ENCODE measurements at regions not wholly inside any gene's neighbourhood (a gene's known extent, or its start where the extent isn't known, plus 50 kb on each side); places are given as distances from the start of the nearest gene placed in this dataset.

DNA sequence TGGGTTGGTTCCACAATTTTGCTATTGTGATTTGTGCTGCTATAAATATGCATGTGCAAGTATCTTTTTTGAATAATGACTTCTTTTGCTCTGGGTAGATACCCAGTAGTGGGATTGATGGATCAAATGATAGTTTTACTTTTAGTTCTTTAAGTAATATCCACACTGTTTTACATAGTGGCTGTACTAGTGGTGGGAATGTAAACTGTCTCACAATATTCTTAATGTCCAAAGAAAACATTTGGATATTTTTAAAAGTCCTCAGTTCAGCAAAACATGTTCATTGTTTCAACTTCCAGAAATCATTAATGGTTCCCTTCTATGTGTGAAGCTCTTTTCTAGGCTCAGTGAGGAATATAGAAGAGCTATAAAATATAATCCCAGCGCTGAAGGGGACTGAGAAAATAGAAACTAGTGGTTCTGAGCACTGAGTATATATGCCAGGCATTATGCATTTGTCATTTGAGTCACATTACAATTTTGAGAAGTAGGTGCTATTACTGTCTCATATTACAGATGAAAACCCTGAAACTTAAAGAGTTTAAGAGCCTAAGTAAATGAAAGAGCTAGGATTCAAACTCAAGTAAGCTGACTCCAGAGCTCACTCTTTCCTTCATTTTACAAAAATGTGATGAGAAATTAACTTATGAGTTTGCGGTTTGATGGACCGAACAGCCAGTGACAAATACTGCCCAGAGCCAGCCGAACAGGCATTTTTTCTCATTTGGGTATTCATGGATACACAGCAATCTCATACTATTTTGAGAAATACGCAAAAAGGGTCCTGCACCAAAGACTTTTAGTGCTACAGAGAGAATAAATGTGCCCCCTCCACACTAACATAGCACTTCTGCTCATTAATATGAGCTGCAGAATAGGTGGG, 250.1 kb downstream of the TBX18 start:
- POLR2A ChIA-PET (ENCODE audit: partially characterized antibody), result no interaction called here

More for the DNA sequence above, 250.1 kb downstream of the TBX18 start:
- CTCF ChIA-PET (ENCODE audit: partially characterized antibody), result no interaction called here
- TF ChIP-seq TAF1 (IDR thresholded peaks at IDR 0.05; ENCODE audit: low read depth, low read length) (no peak), SIRT6 (IDR thresholded peaks at IDR 0.05; ENCODE audit: low read length) (no peak), TEAD4 (IDR thresholded peaks at IDR 0.05; ENCODE audit: low read depth, low read length) (no peak), SP1 (IDR thresholded peaks at IDR 0.05; ENCODE audit: low read depth, low read length) (no peak), KDM1A (IDR thresholded peaks at IDR 0.05; ENCODE audit: borderline replicate concordance, low read length) (no peak), EP300 (IDR thresholded peaks at IDR 0.05; ENCODE audit: borderline replicate concordance in 1 of 2, low read depth in 2 of 2, low read length in 2 of 2) (no peak), RNF2 (IDR thresholded peaks at IDR 0.05; ENCODE audit: borderline replicate concordance, low read depth, low read length, missing control alignments, poor library complexity, severe bottlenecking) (no peak)
- TF ChIP-seq, protein P1, sequence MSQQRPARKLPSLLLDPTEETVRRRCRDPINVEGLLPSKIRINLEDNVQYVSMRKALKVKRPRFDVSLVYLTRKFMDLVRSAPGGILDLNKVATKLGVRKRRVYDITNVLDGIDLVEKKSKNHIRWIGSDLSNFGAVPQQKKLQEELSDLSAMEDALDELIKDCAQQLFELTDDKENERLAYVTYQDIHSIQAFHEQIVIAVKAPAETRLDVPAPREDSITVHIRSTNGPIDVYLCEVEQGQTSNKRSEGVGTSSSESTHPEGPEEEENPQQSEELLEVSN (IDR thresholded peaks at IDR 0.05), result no peak
- no peak overlapping the region for H2BK12ac ChIP-seq (ENCODE audit: low read depth, low read length)
- no peak overlapping the region for H3K18ac ChIP-seq (ENCODE audit: extremely low read depth, low read length)
- H2AFZ ChIP-seq (ENCODE audit: low read length), result no peak overlapping the region
- no peak overlapping the region for H3K23ac ChIP-seq (ENCODE audit: insufficient read length)
- no peak overlapping the region for H3K27ac ChIP-seq (ENCODE audit: low read depth, low read length)
- H2BK120ac ChIP-seq (replicated peaks; ENCODE audit: low read depth, low read length), result no peak overlapping the region
- FAIRE-seq (no peak), DNase-seq (ENCODE audit: low read depth in 1 of 2, low spot score in 2 of 2) (no peak)
- 82% methylated on average over 5 of the region's 5 CpGs; no CpG with 5 or more reads in 1 of the 2 experiments for WGBS, 2 experiments (ENCODE audit: extremely low coverage in 1 of 2, insufficient coverage in 1 of 2, insufficient read length in 1 of 2, insufficient replicate concordance in 2 of 2, low coverage in 1 of 2, low lambda C conversion rate in 2 of 2, missing lambda C conversion rate in 1 of 2)
- no peak overlapping the region for H2BK5ac ChIP-seq (ENCODE audit: low read depth, low read length)
- H4K91ac ChIP-seq (replicated peaks; ENCODE audit: insufficient read length, low read length), result no peak overlapping the region
- H3K9me3 ChIP-seq (ENCODE audit: insufficient read depth in 2 of 2, low read depth in 1 of 2, low read length in 1 of 2), result no peaks in the 10 kb centered on the region
- H3K4me1 ChIP-seq (replicated peaks in 1 of 4; ENCODE audit: control insufficient read depth in 3 of 4, insufficient read depth in 4 of 4, low read length in 3 of 4), result 0 out of 7 replicates have a peak, but pooled peaks cover 0 to 2% (median 0%) of the 10 kb centered on the region in 4 experiments
- H3K79me1 ChIP-seq (ENCODE audit: low read depth, low read length), result no peaks in the 10 kb centered on the region
- H2BK20ac ChIP-seq (ENCODE audit: low read length), result no peak overlapping the region
- H3K4me2 ChIP-seq (ENCODE audit: insufficient read depth in 1 of 2, low read depth in 2 of 2, low read length in 2 of 2), result no peak overlapping the region
- H2BK15ac ChIP-seq (ENCODE audit: low read length), result no peak overlapping the region
- no peaks in the 10 kb centered on the region for H3K23me2 ChIP-seq (ENCODE audit: low read depth, low read length)
- no peaks in the 10 kb centered on the region for H4K20me1 ChIP-seq (replicated peaks in 1 of 2; ENCODE audit: control insufficient read depth in 1 of 2, insufficient read depth in 2 of 2, low read length in 2 of 2)
- no peak overlapping the region for H4K8ac ChIP-seq (ENCODE audit: extremely low read depth, insufficient read depth, low read length)
- no peaks in the 10 kb centered on the region for H3K79me2 ChIP-seq (ENCODE audit: control insufficient read depth in 1 of 2, insufficient read depth in 2 of 2, low read length in 2 of 2)
- no peak overlapping the region for H3K4ac ChIP-seq (replicated peaks; ENCODE audit: insufficient read length, low read depth, low read length)
- no peaks in the 10 kb centered on the region for H3K27me3 ChIP-seq (replicated peaks in 1 of 4; ENCODE audit: control insufficient read depth in 3 of 4, extremely low read depth in 1 of 4, insufficient read depth in 3 of 4, low read length in 3 of 4)
- no peak overlapping the region for H3K14ac ChIP-seq (ENCODE audit: insufficient read length)
- H3K56ac ChIP-seq (replicated peaks; ENCODE audit: insufficient read length, low read depth, low read length), result no peak overlapping the region
- H2AK5ac ChIP-seq (ENCODE audit: low read depth, low read length), result no peak overlapping the region
- H4K5ac ChIP-seq (ENCODE audit: insufficient read length, low read depth, low read length), result no peak overlapping the region
- H3K4me3 ChIP-seq (ENCODE audit: extremely low read depth in 1 of 4, insufficient read depth in 2 of 4, low read depth in 3 of 4, low read length in 4 of 4), result no peak overlapping the region
- no peaks in the 10 kb centered on the region for H3K36me3 ChIP-seq (ENCODE audit: control insufficient read depth in 2 of 4, insufficient read depth in 4 of 4, low read length in 3 of 4)
- H3K9ac ChIP-seq (replicated peaks in 1 of 4; ENCODE audit: extremely low read depth in 1 of 4, low read depth in 3 of 4, low read length in 3 of 4), result no peak overlapping the region

All from H1 (cell line).